ENCODE measurements at regions not wholly inside any gene's neighbourhood (a gene's known extent, or its start where the extent isn't known, plus 50 kb on each side); places are given as distances from the start of the nearest gene placed in this dataset.

GRCh38 chr9:117795271-117795670 lies 91.1 kb downstream of the TLR4 start:
- TF ChIP-seq POLR2A (IDR thresholded peaks at IDR 0.05; ENCODE audit: low read depth, low read length) (no peak), POLR2AphosphoS5 (IDR thresholded peaks at IDR 0.05; ENCODE audit: low read depth, low read length) (no peak), TAF1 (IDR thresholded peaks at IDR 0.05; ENCODE audit: low read depth, low read length) (no peak), PAX5 (IDR thresholded peaks at IDR 0.05; ENCODE audit: insufficient read depth, low read length, severe bottlenecking) (no peak)

All from GM12891 (cell line).